K562 (cell line): ENCODE measurements at regions not wholly inside any gene's neighbourhood (a gene's known extent, or its start where the extent isn't known, plus 50 kb on each side); places are given as distances from the start of the nearest gene placed in this dataset.

Experiments used
- ATAC-seq: fragments of 200-7000 bp; cut with Tn5 transposase; 3 replicates; pipeline ENCODE4 v1.9.1; 2020; ENCODE audit warnings: moderate library complexity
- BruUV-seq: library from RNA; stranded (reverse); fragments of 400-500 nt; replicated peaks from 2 replicates; lab custom pipeline; 2021; lab: Mats Ljungman, UMichigan
- CTCF ChIA-PET: fragments of 300-600 bp; formaldehyde crosslinking; extraction: SDS; loops from one replicate; lab custom pipeline; 2021; ENCODE audit warnings: low intra/inter-chr PET ratio; lab: Yijun Ruan, JAX
- POLR2A ChIA-PET: fragments of 300-600, 350-650 bp; sonication (Branson Sonifier 250); formaldehyde crosslinking; extraction: SDS; loops from one replicate; lab custom pipeline; 2021; ENCODE audit warnings: antibody characterized with exemption, inconsistent platforms; lab: Yijun Ruan, JAX
- DNase-seq, 4 experiments: peaks; one replicate each; pipeline versions ENCODE4 v3.0.0 to v3.0.0-alpha.2; 2011 to 2018; ENCODE audit warnings: low spot score in 3 of 4, mixed read lengths in 3 of 4; ENCODE audit errors: extremely low read depth in 1 of 4
- FAIRE-seq: peaks from 2 replicates; lab custom pipeline; 2011; peaks lifted over from hg19 to GRCh38; lab: Jason Lieb, UNC
- H2AFZ ChIP-seq: 2 replicates; pipeline ENCODE4 v1.6.0; 2011; ENCODE audit warnings: low read depth, low read length, control low read depth, inconsistent platforms
- H3K27ac ChIP-seq: fragments of 200-600 bp; 3 replicates; pipeline ENCODE4 v1.8.0; 2011; ENCODE audit warnings: low read depth, mild to moderate bottlenecking, control low read depth, inconsistent platforms, low read length, moderate library complexity, mixed read lengths; ENCODE audit errors: extremely low read depth
- H3K27me3 ChIP-seq, 2 experiments: fragments of 300-600 bp in 1 of 2; 2 replicates in 1 of 2; 3 replicates in 1 of 2; pipeline versions ENCODE4 v1.6.0 to v1.8.0; 2011; ENCODE audit warnings: inconsistent platforms in 2 of 2, low read length in 2 of 2, mild to moderate bottlenecking in 1 of 2, mixed read lengths in 1 of 2, moderate library complexity in 1 of 2; ENCODE audit not compliant: control insufficient read depth in 2 of 2, insufficient read depth in 2 of 2
- H3K36me3 ChIP-seq: fragments of 300-600 bp; 3 replicates; pipeline ENCODE4 v1.8.0; 2011; ENCODE audit warnings: mild to moderate bottlenecking, low read length, inconsistent platforms; ENCODE audit not compliant: control insufficient read depth, insufficient read depth
- H3K4me1 ChIP-seq, 2 experiments: fragments of 200-600 bp in 1 of 2; replicated peaks in 1 of 2; 2 replicates in 1 of 2; 3 replicates in 1 of 2; pipeline versions ENCODE4 v1.5.1 to v1.8.0; 2011; ENCODE audit warnings: inconsistent platforms in 2 of 2, low read length in 2 of 2, mild to moderate bottlenecking in 1 of 2, mixed read lengths in 1 of 2, moderate library complexity in 1 of 2; ENCODE audit not compliant: control insufficient read depth in 2 of 2, insufficient read depth in 2 of 2
- H3K4me2 ChIP-seq: 2 replicates; pipeline ENCODE4 v1.6.1; 2011; ENCODE audit warnings: low read length, control low read depth, inconsistent platforms, mixed read lengths; ENCODE audit not compliant: insufficient read depth
- H3K4me3 ChIP-seq: fragments of 200-600 bp; sonication (generic), shearing (Covaris generic); 2 replicates; pipeline ENCODE4 v1.5.1; 2016; ENCODE audit warnings: control low read depth, inconsistent platforms
- H3K79me2 ChIP-seq: fragments of 200-600 bp; 3 replicates; pipeline ENCODE4 v1.8.0; 2011; ENCODE audit warnings: low read length, inconsistent platforms; ENCODE audit not compliant: control insufficient read depth, insufficient read depth
- H3K9ac ChIP-seq, 2 experiments: 2 replicates each; pipeline versions ENCODE4 v1.6.0 to v1.6.1; 2011; ENCODE audit warnings: low read depth in 2 of 2, low read length in 2 of 2, control low read depth in 1 of 2, inconsistent platforms in 1 of 2, mild to moderate bottlenecking in 1 of 2, mixed read lengths in 1 of 2; ENCODE audit not compliant: insufficient read depth in 1 of 2
- H3K9me1 ChIP-seq: one replicate; pipeline ENCODE4 v1.6.0; 2011; ENCODE audit warnings: inconsistent platforms, mild to moderate bottlenecking, low read length, moderate library complexity; ENCODE audit not compliant: control insufficient read depth, insufficient read depth
- H3K9me3 ChIP-seq: replicated peaks from 2 replicates; pipeline ENCODE4 v1.5.1; 2011; ENCODE audit warnings: low read depth, low read length, inconsistent platforms; ENCODE audit not compliant: control insufficient read depth, insufficient read depth
- H4K20me1 ChIP-seq: replicated peaks from 2 replicates; pipeline ENCODE4 v1.6.1; 2011; ENCODE audit warnings: low read length, inconsistent platforms, mixed read lengths; ENCODE audit not compliant: control insufficient read depth, insufficient read depth
- ARID1B ChIP-seq: fragments of 450-650 bp; IDR thresholded peaks from 2 replicates; pipeline ENCODE4 v1.6.1; 2016; ENCODE audit warnings: antibody characterized with exemption, mild to moderate bottlenecking, inconsistent platforms
- BRCA1 ChIP-seq, 2 experiments: fragments of 450-650 bp in 1 of 2; sonication (generic) in 1 of 2; formaldehyde crosslinking in 1 of 2; IDR thresholded peaks; 2 replicates each; pipeline versions ENCODE4 v1.5.0 to v1.6.1; 2017 to 2020; ENCODE audit warnings: mild to moderate bottlenecking in 1 of 2, missing genetic modification reagents in 1 of 2
- CBFA2T2 ChIP-seq: fragments of 450-650 bp; conservative IDR thresholded peaks from 2 replicates; pipeline ENCODE4 v1.6.1; 2017; ENCODE audit warnings: mild to moderate bottlenecking
- CBFA2T3 ChIP-seq: fragments of 450-650 bp; IDR thresholded peaks from 2 replicates; pipeline ENCODE4 v1.6.1; 2017
- KDM1A ChIP-seq, 2 experiments: fragments of 450-650 bp; IDR thresholded peaks; 2 replicates each; pipeline ENCODE4 v1.6.1; 2016; ENCODE audit warnings: mild to moderate bottlenecking in 2 of 2
- KDM2B ChIP-seq: fragments of 250-450 bp; sonication (Bioruptor Pico); IDR thresholded peaks from 2 replicates; pipeline ENCODE4 v1.8.0; 2021; ENCODE audit warnings: mild to moderate bottlenecking, moderate library complexity
- TAL1 ChIP-seq: fragments of 450-650 bp; IDR thresholded peaks from 2 replicates; pipeline ENCODE4 v1.6.1; 2016; ENCODE audit warnings: mild to moderate bottlenecking
- TEAD4 ChIP-seq, 2 experiments: sonication (generic) in 1 of 2; formaldehyde crosslinking in 1 of 2; IDR thresholded peaks; 2 replicates each; pipeline versions ENCODE4 v1.6.1 to v1.8.0; 2012 to 2022; ENCODE audit warnings: borderline replicate concordance in 1 of 2, inconsistent platforms in 1 of 2, low read length in 1 of 2, mild to moderate bottlenecking in 1 of 2, missing genetic modification reagents in 1 of 2
- WGBS: fragments of 100-300 bp; shearing (Covaris generic); methylation state at CpG from one replicate; pipeline ENCODE4 v1.1.6; 2016; ENCODE audit warnings: low coverage, mixed read lengths; ENCODE audit not compliant: insufficient coverage; ENCODE audit errors: missing lambda C conversion rate; 5-methylcytosine and 5-hydroxymethylcytosine counted together
- in situ Hi-C: fragments of 300-500 bp; cut with MboI; formaldehyde crosslinking; loops from 4 replicates; pipeline ENCODE4 v1.15.0; 2018; ENCODE audit warnings: inconsistent platforms, mixed read lengths
- intact Hi-C: fragments of 100-400 bp; cut with micrococcal nuclease; formaldehyde crosslinking; loops from 2 replicates; pipeline ENCODE4 v1.14.2; 2022

DNA sequence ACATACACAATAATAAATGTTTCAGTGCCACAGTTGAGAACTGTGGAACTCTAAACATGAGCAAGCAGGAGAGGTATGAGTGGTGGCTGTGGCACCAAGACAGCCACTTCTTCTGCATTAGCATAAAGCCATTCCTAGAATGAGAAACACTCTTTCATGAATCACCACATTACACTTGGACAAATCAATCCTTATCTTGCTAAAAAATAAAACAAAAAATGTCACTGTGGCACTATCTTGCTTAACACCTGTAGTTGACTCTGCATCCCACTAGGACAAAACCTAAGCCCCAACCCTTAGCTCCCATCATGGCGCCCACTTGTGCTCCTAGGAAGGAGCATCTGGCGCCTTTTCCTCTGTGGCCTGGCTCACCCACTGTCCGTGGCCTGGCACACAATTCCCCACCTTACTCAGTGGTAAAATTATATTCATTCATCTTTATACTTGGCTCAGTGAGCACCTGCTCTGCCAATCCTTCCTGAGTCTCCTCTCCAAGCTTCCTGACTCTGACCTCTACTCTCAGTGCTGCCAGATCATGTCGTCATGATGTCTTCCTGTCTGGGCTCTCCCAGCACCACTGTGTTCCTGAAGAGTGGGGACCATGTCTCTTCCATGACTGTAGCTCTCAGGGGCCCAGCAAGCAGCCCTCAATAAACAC is 272.9 kb downstream of the LNPK start:
- BruUV-seq: no TSS peak
- no peaks in the 10 kb centered on the region for H3K79me2 ChIP-seq
- no peak overlapping the region for H3K4me3 ChIP-seq
- no peak overlapping the region for H3K4me2 ChIP-seq
- ChIA-PET POLR2A (interaction anchor here (0.8 to 1.6 kb wide), 2 partner anchors 10 to 105 kb away, joined by 4 to 6 read pairs; no protein-coding TSS in a partner anchor), CTCF (no interaction called here)
- H3K9me1 ChIP-seq: no peaks in the 10 kb centered on the region
- no peak for FAIRE-seq
- peaks cover 4 to 7% of the 10 kb centered on the region in 2 experiments; a peak in 3 of 5 replicates for H3K27me3 ChIP-seq
- no peak for TF ChIP-seq KDM2B (CRISPR knock-in tag)
- peak; percentile 44; the same call in 1 of the 2 replicates for TF ChIP-seq TEAD4 (IDR thresholded peaks at IDR 0.05; ENCODE audit: low read length)
- no peak for TF ChIP-seq TEAD4 (CRISPR knock-in tag; IDR thresholded peaks at IDR 0.05; ENCODE audit: borderline replicate concordance)
- peak; percentile 50; the same call in 1 of the 2 replicates for TF ChIP-seq CBFA2T3
- TF ChIP-seq TAL1: peak; percentile 50
- peak in 1 of 2 experiments; percentile 21; a peak in 1 of 4 replicates for TF ChIP-seq KDM1A (IDR thresholded peaks at IDR 0.05)
- TF ChIP-seq BRCA1 (IDR thresholded peaks at IDR 0.05): no peak
- TF ChIP-seq BRCA1 (CRISPR knock-in tag; IDR thresholded peaks at IDR 0.05): no peak
- TF ChIP-seq CBFA2T2: 0 out of 2 replicates have a peak, but pooled peaks have one; percentile 22
- TF ChIP-seq ARID1B: peak; percentile 34; the same call in 1 of the 2 replicates
- ATAC-seq: no peak
- DNase-seq: no peak
- 0% methylated on average over 4 of the region's 4 CpGs for WGBS
- no peaks in the 10 kb centered on the region for H3K36me3 ChIP-seq
- in situ Hi-C loops (no loop called here), intact Hi-C loops (loop anchor here (5.0 kb wide), 1 partner anchor 37 kb away; no protein-coding TSS in a partner anchor)
- no peak overlapping the region for H2AFZ ChIP-seq
- H3K9ac ChIP-seq: no peak overlapping the region
- no peaks in the 10 kb centered on the region for H3K4me1 ChIP-seq
- no peaks in the 10 kb centered on the region for H3K9me3 ChIP-seq
- no peak overlapping the region for H3K27ac ChIP-seq
- H4K20me1 ChIP-seq: no peaks in the 10 kb centered on the region
